Aorta (tissue), 5 donors: ENCODE measurements at regions not wholly inside any gene's neighbourhood (a gene's known extent, or its start where the extent isn't known, plus 50 kb on each side); places are given as distances from the start of the nearest gene placed in this dataset.

ENCODE experiments used
- ATAC-seq: fragments of 200-7000 bp; cut with Tn5 transposase; one replicate; pipeline ENCODE4 v1.9.1; 2022; ENCODE audit warnings: moderate library complexity; ENCODE audit not compliant: low FRiP score
- DNase-seq, 2 donors: peaks; one replicate each; pipeline ENCODE4 v3.0.0-alpha.2; 2020
- H3K27ac ChIP-seq, 2 donors: one replicate each; pipeline ENCODE4 v1.5.1; 2013; ENCODE audit warnings: low read length in 2 of 2, mild to moderate bottlenecking in 2 of 2, moderate library complexity in 2 of 2, control low read depth in 1 of 2, inconsistent platforms in 1 of 2, low read depth in 1 of 2
- H3K27me3 ChIP-seq, 2 donors: one replicate each; pipeline ENCODE4 v1.6.1; 2013; ENCODE audit warnings: control low read depth in 1 of 2, low read length in 1 of 2, mild to moderate bottlenecking in 1 of 2, moderate library complexity in 1 of 2; ENCODE audit not compliant: insufficient read depth in 2 of 2, control insufficient read depth in 1 of 2
- H3K36me3 ChIP-seq, 2 donors: one replicate each; pipeline ENCODE4 v1.6.1; 2013; ENCODE audit warnings: control low read depth in 1 of 2, low read length in 1 of 2, mild to moderate bottlenecking in 1 of 2; ENCODE audit not compliant: insufficient read depth in 2 of 2, control insufficient read depth in 1 of 2
- H3K4me1 ChIP-seq, 2 donors: one replicate each; pipeline ENCODE4 v1.6.1; 2013; ENCODE audit warnings: low read length in 2 of 2, control low read depth in 1 of 2, mild to moderate bottlenecking in 1 of 2, moderate library complexity in 1 of 2; ENCODE audit not compliant: insufficient read depth in 2 of 2, control insufficient read depth in 1 of 2
- H3K4me3 ChIP-seq, 2 donors: one replicate each; pipeline ENCODE4 v1.5.1; 2013; ENCODE audit warnings: low read length in 2 of 2, control low read depth in 1 of 2, mild to moderate bottlenecking in 1 of 2
- H3K9me3 ChIP-seq: one replicate; pipeline ENCODE4 v1.6.1; 2013; ENCODE audit warnings: mild to moderate bottlenecking, low read length; ENCODE audit not compliant: control insufficient read depth
- WGBS, 2 donors: extraction: QIAGEN DNeasy Blood & Tissue Kit; methylation state at CpG; one replicate each; pipeline ENCODE4 v1.1.7; 2013; 5-methylcytosine and 5-hydroxymethylcytosine counted together
- intact Hi-C, 2 donors: fragments of 100-400 bp; cut with DNase I; formaldehyde crosslinking; loops; one replicate each; pipeline versions ENCODE4 v1.14.2 to v1.15.0; 2022
- donor health status: healthy with polysubstance abuse.
- donor health status: Bipolar disorder and iron deficiency.
- donor health status: DM: no; HTN: no; CAD: no.
- donor health status: DM: no; HTN: no; CAD: no.
- donor health status: DM: yes; HTN: yes; CAD: no.

GRCh38 chr2:67486041-67486796, 89.1 kb downstream of the ETAA1 start:
- Histone ChIP-seq H3K27me3 (no peaks in the 10 kb centered on the region), H3K9me3 (no peaks in the 10 kb centered on the region), H3K27ac (no peak overlapping the region), H3K36me3 (no peaks in the 10 kb centered on the region), H3K4me3 (no peak overlapping the region), H3K4me1 (no peaks in the 10 kb centered on the region)
- no peak for DNase-seq
- intact Hi-C loops, result no loop called here
- WGBS, 2 donors, result 50 to 55% methylated on average over 1 of the region's 1 CpG
- no peak for ATAC-seq

DNA sequence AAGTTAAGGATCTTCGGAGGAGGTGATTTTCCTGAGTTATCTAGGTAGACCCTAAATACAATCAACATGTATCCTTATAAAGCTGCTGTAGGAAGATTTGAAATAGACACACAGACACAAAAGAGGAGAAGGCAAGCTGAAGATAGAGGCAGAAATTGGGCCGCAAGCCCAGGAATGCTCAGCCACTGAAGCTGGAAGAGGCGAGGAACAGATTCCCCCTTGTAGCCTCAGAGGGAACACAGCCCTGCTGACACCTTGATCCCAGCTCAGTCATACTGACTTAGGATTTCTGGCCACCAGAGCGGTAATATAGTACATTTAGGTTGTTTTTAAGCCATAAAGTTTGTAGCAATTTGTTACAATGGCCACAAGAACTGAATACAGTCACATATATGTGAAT, 90.9 kb downstream of the ETAA1 start:
- no peaks in the 10 kb centered on the region for H3K27me3 ChIP-seq
- ATAC-seq (no peak), DNase-seq (no peak)
- 97 to 98% methylated on average over 4 of the region's 4 CpGs for WGBS, 2 donors
- no peak overlapping the region for H3K4me3 ChIP-seq
- no peaks in the 10 kb centered on the region for H3K9me3 ChIP-seq
- H3K4me1 ChIP-seq, result no peaks in the 10 kb centered on the region
- H3K36me3 ChIP-seq, result no peaks in the 10 kb centered on the region
- intact Hi-C loops, result no loop called here
- no peak overlapping the region for H3K27ac ChIP-seq

DNA sequence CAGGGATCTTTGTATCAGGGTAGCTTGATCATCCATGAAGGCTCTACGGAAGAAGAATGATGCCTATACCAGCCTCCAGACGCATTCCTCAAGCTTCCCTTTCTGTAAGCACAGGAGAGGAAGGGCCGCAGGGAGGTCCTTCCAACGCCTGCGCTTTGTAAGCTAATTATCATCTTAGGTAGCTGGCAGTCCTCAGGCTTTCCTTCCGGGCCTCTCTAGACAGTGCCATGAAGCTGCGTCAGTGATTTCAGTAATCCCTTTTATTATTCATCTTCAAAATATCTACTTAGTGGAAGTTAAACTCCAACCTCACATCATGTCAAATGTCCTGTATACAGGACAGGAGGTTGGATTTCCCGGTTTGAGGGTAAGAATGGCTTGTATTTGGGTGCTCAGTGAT, 92.3 kb downstream of the ETAA1 start:
- intact Hi-C loops, result no loop called here
- no peak for ATAC-seq
- Histone ChIP-seq H3K9me3 (no peaks in the 10 kb centered on the region), H3K27me3 (no peaks in the 10 kb centered on the region), H3K27ac (no peak overlapping the region), H3K4me1 (no peaks in the 10 kb centered on the region), H3K4me3 (no peak overlapping the region), H3K36me3 (no peaks in the 10 kb centered on the region)
- WGBS, 2 donors, result 90% methylated on average over 8 of the region's 8 CpGs
- DNase-seq, result no peak

- Histone ChIP-seq H3K36me3 (no peaks in the 10 kb centered on the region), H3K27ac (no peak overlapping the region), H3K27me3 (no peaks in the 10 kb centered on the region), H3K4me3 (no peak overlapping the region), H3K9me3 (no peaks in the 10 kb centered on the region), H3K4me1 (no peaks in the 10 kb centered on the region)
- intact Hi-C loops, result no loop called here
- ATAC-seq (no peak), DNase-seq (no peak)
- 72 to 89% methylated on average over 1 of the region's 1 CpG for WGBS, 2 donors
Measured at GRCh38 chr2:67498931-67499330, 101.8 kb downstream of the ETAA1 start.

- H3K36me3 ChIP-seq, result no peaks in the 10 kb centered on the region
- intact Hi-C loops, result no loop called here
- ATAC-seq (no peak), DNase-seq (no peak)
- 63 to 64% methylated on average over 4 of the region's 4 CpGs for WGBS, 2 donors
- no peaks in the 10 kb centered on the region for H3K4me1 ChIP-seq
- no peaks in the 10 kb centered on the region for H3K27me3 ChIP-seq
- no peak overlapping the region for H3K4me3 ChIP-seq
- H3K27ac ChIP-seq, result no peak overlapping the region
- H3K9me3 ChIP-seq, result no peaks in the 10 kb centered on the region
Measured at GRCh38 chr2:67499989-67500388, 102.9 kb downstream of the ETAA1 start.

DNA sequence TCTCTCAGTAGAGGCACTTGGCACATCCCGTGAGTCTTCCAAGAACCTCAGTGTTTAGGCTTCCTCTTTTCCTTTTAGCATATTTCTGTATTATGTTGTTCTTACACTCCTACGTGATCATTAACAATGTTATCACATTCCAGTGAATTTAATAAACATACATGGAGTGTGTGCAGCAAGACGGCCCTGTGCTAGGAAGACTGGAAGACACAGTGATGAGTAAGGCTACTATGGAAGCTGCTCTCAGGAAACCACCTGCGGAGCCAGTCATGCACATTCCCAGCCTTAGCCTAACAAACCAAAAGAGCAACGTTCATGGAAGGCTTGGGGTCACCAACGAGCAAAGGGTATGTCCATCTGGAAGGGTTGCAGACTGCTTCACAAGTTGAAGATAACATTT, 103.4 kb downstream of the ETAA1 start:
- WGBS, 2 donors, result 84 to 85% methylated on average over 6 of the region's 6 CpGs
- intact Hi-C loops, result no loop called here

GRCh38 chr2:67502346-67503065, 105.4 kb downstream of the ETAA1 start:
- Histone ChIP-seq H3K4me3 (no peak overlapping the region), H3K9me3 (no peaks in the 10 kb centered on the region), H3K27ac (no peak overlapping the region), H3K27me3 (no peaks in the 10 kb centered on the region), H3K4me1 (no peaks in the 10 kb centered on the region), H3K36me3 (no peaks in the 10 kb centered on the region)
- WGBS, 2 donors, result 82 to 83% methylated on average over 6 of the region's 6 CpGs
- intact Hi-C loops, result loop anchor here in 1 of 2 donors (1.0 kb wide), 1 partner anchor 15 kb away; no protein-coding TSS in a partner anchor
- DNase-seq (no peak), ATAC-seq (no peak)

More for the DNA sequence above, 103.4 kb downstream of the ETAA1 start:
- no peak for DNase-seq
- Histone ChIP-seq H3K27me3 (no peaks in the 10 kb centered on the region), H3K36me3 (no peaks in the 10 kb centered on the region), H3K9me3 (no peaks in the 10 kb centered on the region), H3K4me3 (no peak overlapping the region), H3K27ac (no peak overlapping the region), H3K4me1 (no peaks in the 10 kb centered on the region)
- no peak for ATAC-seq

GRCh38 chr2:67503066-67503795, 106.1 kb downstream of the ETAA1 start:
- H3K36me3 ChIP-seq, result no peaks in the 10 kb centered on the region
- no peak for DNase-seq
- intact Hi-C loops, result loop anchor here in 1 of 2 donors (1.0 kb wide), 1 partner anchor 14 kb away; no protein-coding TSS in a partner anchor
- no peak overlapping the region for H3K4me3 ChIP-seq
- WGBS, 2 donors, result 86 to 90% methylated on average over 4 of the region's 4 CpGs
- H3K4me1 ChIP-seq, result no peaks in the 10 kb centered on the region
- ATAC-seq, result peak; percentile 52
- no peaks in the 10 kb centered on the region for H3K9me3 ChIP-seq
- no peaks in the 10 kb centered on the region for H3K27me3 ChIP-seq
- H3K27ac ChIP-seq, result no peak overlapping the region
